ENCODE measurements at regions not wholly inside any gene's neighbourhood (a gene's known extent, or its start where the extent isn't known, plus 50 kb on each side); places are given as distances from the start of the nearest gene placed in this dataset.

GRCh38 chr2:2876331-2877221, 501.0 kb downstream of the EIPR1 start:
- CTCF ChIA-PET (ENCODE audit: partially characterized antibody) = interaction anchor here (0.6 to 2.2 kb wide), 4 partner anchors 9 to 73 kb away, joined by 3 to 7 read pairs (median 3); no protein-coding TSS in a partner anchor
- H3K27ac ChIP-seq (ENCODE audit: low read depth, low read length) = no peak overlapping the region
- DNase-seq (ENCODE audit: low read depth in 1 of 2, low spot score in 2 of 2) = no peak

More at GRCh38 chr2:2876331-2877221, 501.0 kb downstream of the EIPR1 start:
- no peak overlapping the region for H2BK5ac ChIP-seq (ENCODE audit: low read depth, low read length)
- H3K18ac ChIP-seq (ENCODE audit: extremely low read depth, low read length) = no peak overlapping the region
- 0 out of 7 replicates have a peak, but pooled peaks cover 0 to 4% (median 0%) of the 10 kb centered on the region in 4 experiments for H3K4me1 ChIP-seq (replicated peaks in 1 of 4; ENCODE audit: control insufficient read depth in 3 of 4, insufficient read depth in 4 of 4, low read length in 3 of 4)
- H4K8ac ChIP-seq (ENCODE audit: extremely low read depth, insufficient read depth, low read length) = no peak overlapping the region
- H2AK5ac ChIP-seq (ENCODE audit: low read depth, low read length) = no peak overlapping the region
- H2BK120ac ChIP-seq (replicated peaks; ENCODE audit: low read depth, low read length) = no peak overlapping the region
- no peak overlapping the region for H2BK15ac ChIP-seq (ENCODE audit: low read length)
- no peak overlapping the region for H2BK12ac ChIP-seq (ENCODE audit: low read depth, low read length)
- TF ChIP-seq RBBP5 (IDR thresholded peaks at IDR 0.05; ENCODE audit: borderline replicate concordance, low read depth, low read length) = no peak
- no peak for TF ChIP-seq CHD1 (IDR thresholded peaks at IDR 0.05; ENCODE audit: low read depth, low read length)
- no peak for TF ChIP-seq TCF12 (IDR thresholded peaks at IDR 0.05; ENCODE audit: low read depth, low read length)
- 0 out of 2 replicates have a peak, but pooled peaks have one; percentile 28 for TF ChIP-seq TEAD4 (IDR thresholded peaks at IDR 0.05; ENCODE audit: low read depth, low read length)
- H3K14ac ChIP-seq (ENCODE audit: insufficient read length) = no peak overlapping the region
- H3K9ac ChIP-seq (replicated peaks in 1 of 4; ENCODE audit: extremely low read depth in 1 of 4, low read depth in 3 of 4, low read length in 3 of 4) = no peak overlapping the region
- no peaks in the 10 kb centered on the region for H3K79me2 ChIP-seq (ENCODE audit: control insufficient read depth in 1 of 2, insufficient read depth in 2 of 2, low read length in 2 of 2)
- peaks cover 16 to 18% of the 10 kb centered on the region in 2 experiments for H3K9me3 ChIP-seq (ENCODE audit: insufficient read depth in 2 of 2, low read depth in 1 of 2, low read length in 1 of 2)
- H3K4me2 ChIP-seq (ENCODE audit: insufficient read depth in 1 of 2, low read depth in 2 of 2, low read length in 2 of 2) = no peak overlapping the region
- H2BK20ac ChIP-seq (ENCODE audit: low read length) = no peak overlapping the region
- H3K23ac ChIP-seq (ENCODE audit: insufficient read length) = no peak overlapping the region
- no peaks in the 10 kb centered on the region for H3K36me3 ChIP-seq (ENCODE audit: control insufficient read depth in 2 of 4, insufficient read depth in 4 of 4, low read length in 3 of 4)
- H4K91ac ChIP-seq (replicated peaks; ENCODE audit: insufficient read length, low read length) = no peak overlapping the region
- H4K5ac ChIP-seq (ENCODE audit: insufficient read length, low read depth, low read length) = no peak overlapping the region
- H2AFZ ChIP-seq (ENCODE audit: low read length) = no peak overlapping the region
- no peaks in the 10 kb centered on the region for H3K27me3 ChIP-seq (replicated peaks in 1 of 4; ENCODE audit: control insufficient read depth in 3 of 4, extremely low read depth in 1 of 4, insufficient read depth in 3 of 4, low read length in 3 of 4)
- H3K4ac ChIP-seq (replicated peaks; ENCODE audit: insufficient read length, low read depth, low read length) = no peak overlapping the region
- H3K23me2 ChIP-seq (ENCODE audit: low read depth, low read length) = peaks cover 3% of the 10 kb centered on the region; the same call in 1 of the 2 replicates
- no peak for FAIRE-seq
- H4K20me1 ChIP-seq (replicated peaks in 1 of 2; ENCODE audit: control insufficient read depth in 1 of 2, insufficient read depth in 2 of 2, low read length in 2 of 2) = peaks cover 0 to 1% of the 10 kb centered on the region in 2 experiments
- 90% methylated on average over 18 of the region's 18 CpGs; no CpG with 5 or more reads in 1 of the 2 experiments for WGBS, 2 experiments (ENCODE audit: extremely low coverage in 1 of 2, insufficient coverage in 1 of 2, insufficient read length in 1 of 2, insufficient replicate concordance in 2 of 2, low coverage in 1 of 2, low lambda C conversion rate in 2 of 2, missing lambda C conversion rate in 1 of 2)
- POLR2A ChIA-PET (ENCODE audit: partially characterized antibody) = interaction anchor here (1.3 kb wide), 1 partner anchor 13 kb away, joined by 3 read pairs; no protein-coding TSS in a partner anchor
- H3K4me3 ChIP-seq (ENCODE audit: extremely low read depth in 1 of 4, insufficient read depth in 2 of 4, low read depth in 3 of 4, low read length in 4 of 4) = peak overlapping the region in 1 of 4 experiments; percentile 5; a peak in 1 of 8 replicates
- H3K79me1 ChIP-seq (ENCODE audit: low read depth, low read length) = no peaks in the 10 kb centered on the region
- no peak overlapping the region for H3K56ac ChIP-seq (replicated peaks; ENCODE audit: insufficient read length, low read depth, low read length)

Measured in H1 (cell line).